A673 (cell line): ENCODE measurements at regions not wholly inside any gene's neighbourhood (a gene's known extent, or its start where the extent isn't known, plus 50 kb on each side); places are given as distances from the start of the nearest gene placed in this dataset.

ENCODE experiments used
- BruUV-seq: library from RNA; stranded (reverse); fragments of 400-500 nt; replicated peaks from 2 replicates; lab custom pipeline; 2021; lab: Mats Ljungman, UMichigan
- CTCF ChIA-PET: fragments of 300-600 bp; sonication (Branson Sonifier 250); formaldehyde crosslinking; loops from one replicate; lab custom pipeline; 2022; ENCODE audit warnings: antibody characterized with exemption; lab: Charles Lee
- POLR2A ChIA-PET: fragments of 300-600 bp; sonication (Branson Sonifier 250); formaldehyde crosslinking; loops from one replicate; lab custom pipeline; 2022; ENCODE audit warnings: antibody characterized with exemption; ENCODE audit not compliant: low non-redundant PET; lab: Charles Lee
- DNase-seq: peaks from one replicate; pipeline ENCODE4 v3.0.0-alpha.2; 2015; ENCODE audit warnings: low spot score
- H3K27ac ChIP-seq: fragments of 200-600 bp; sonication (generic); 2 replicates; pipeline ENCODE4 v1.5.1; 2016; ENCODE audit warnings: mixed run types, low read depth, mild to moderate bottlenecking, mixed read lengths, antibody characterized with exemption, low read length; ENCODE audit not compliant: poor library complexity, severe bottlenecking
- H3K27me3 ChIP-seq: fragments of 200-600 bp; sonication (generic); replicated peaks from 2 replicates; pipeline ENCODE4 v1.6.1; 2017; ENCODE audit warnings: mixed run types, low read depth, mild to moderate bottlenecking, mixed read lengths, antibody characterized with exemption, low read length; ENCODE audit not compliant: insufficient read depth, poor library complexity
- H3K36me3 ChIP-seq: fragments of 200-600 bp; sonication (generic); 2 replicates; pipeline ENCODE4 v1.6.1; 2016; ENCODE audit warnings: mixed run types, mild to moderate bottlenecking, mixed read lengths, antibody characterized with exemption, low read length; ENCODE audit not compliant: insufficient read depth, poor library complexity, severe bottlenecking
- H3K4me1 ChIP-seq: fragments of 200-600 bp; sonication (generic); 2 replicates; pipeline ENCODE4 v1.6.1; 2017; ENCODE audit warnings: mixed run types, mild to moderate bottlenecking, mixed read lengths, antibody characterized with exemption, low read length; ENCODE audit not compliant: insufficient read depth, poor library complexity, severe bottlenecking
- H3K4me3 ChIP-seq: fragments of 200-600 bp; sonication (generic); 2 replicates; pipeline ENCODE4 v1.5.1; 2016; ENCODE audit warnings: low read depth, mixed run types, mild to moderate bottlenecking, mixed read lengths, low read length; ENCODE audit not compliant: poor library complexity, severe bottlenecking
- H3K9me3 ChIP-seq: fragments of 200-600 bp; sonication (generic); 2 replicates; pipeline ENCODE4 v1.6.1; 2016; ENCODE audit warnings: mixed run types, low read depth, mild to moderate bottlenecking, mixed read lengths, antibody characterized with exemption, low read length; ENCODE audit not compliant: poor library complexity, severe bottlenecking
- EZH2 ChIP-seq: fragments of 200-600 bp; sonication (generic); IDR thresholded peaks from 2 replicates; pipeline ENCODE4 v1.6.1; 2017; ENCODE audit warnings: borderline replicate concordance, low read depth, mild to moderate bottlenecking, mixed read lengths, antibody characterized with exemption, low read length; ENCODE audit not compliant: poor library complexity, severe bottlenecking
- intact Hi-C: fragments of 100-400 bp; cut with micrococcal nuclease; formaldehyde crosslinking; loops from one replicate; pipeline ENCODE4 v1.10.0; 2022; ENCODE audit not compliant: unreplicated experiment
- TF ChIP-seq, protein P1 (sequence below): fragments of 300-800, 200-600 bp; sonication (generic); conservative IDR thresholded peaks from 2 replicates; pipeline ENCODE4 v1.5.1; 2017; ENCODE audit warnings: low read depth, mild to moderate bottlenecking, antibody characterized with exemption, low read length, moderate library complexity, mixed read lengths

DNA sequence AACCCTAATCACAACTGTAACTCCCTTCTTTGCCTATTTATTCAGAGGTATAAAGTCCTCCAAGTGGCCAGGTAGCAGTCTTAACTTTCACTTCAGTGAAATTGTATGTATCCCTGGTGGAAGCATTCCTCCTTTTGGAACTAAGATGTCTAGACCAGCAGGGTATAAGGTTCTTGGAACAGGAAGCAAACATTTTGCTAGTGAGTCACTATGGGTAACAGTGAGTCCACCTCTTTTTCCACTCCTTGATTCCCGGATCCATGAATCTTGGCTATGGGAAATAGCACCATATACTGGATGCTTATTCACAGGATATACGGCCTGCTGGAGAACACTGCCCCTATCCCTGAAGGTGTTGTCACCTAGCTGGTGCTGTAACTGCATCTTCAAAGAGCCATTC, 80.2 kb downstream of the KCNA5 start:
- intact Hi-C loops, result no loop called here
- no peaks in the 10 kb centered on the region for H3K4me1 ChIP-seq
- TF ChIP-seq EZH2, result no peak
- TF ChIP-seq, protein P1, sequence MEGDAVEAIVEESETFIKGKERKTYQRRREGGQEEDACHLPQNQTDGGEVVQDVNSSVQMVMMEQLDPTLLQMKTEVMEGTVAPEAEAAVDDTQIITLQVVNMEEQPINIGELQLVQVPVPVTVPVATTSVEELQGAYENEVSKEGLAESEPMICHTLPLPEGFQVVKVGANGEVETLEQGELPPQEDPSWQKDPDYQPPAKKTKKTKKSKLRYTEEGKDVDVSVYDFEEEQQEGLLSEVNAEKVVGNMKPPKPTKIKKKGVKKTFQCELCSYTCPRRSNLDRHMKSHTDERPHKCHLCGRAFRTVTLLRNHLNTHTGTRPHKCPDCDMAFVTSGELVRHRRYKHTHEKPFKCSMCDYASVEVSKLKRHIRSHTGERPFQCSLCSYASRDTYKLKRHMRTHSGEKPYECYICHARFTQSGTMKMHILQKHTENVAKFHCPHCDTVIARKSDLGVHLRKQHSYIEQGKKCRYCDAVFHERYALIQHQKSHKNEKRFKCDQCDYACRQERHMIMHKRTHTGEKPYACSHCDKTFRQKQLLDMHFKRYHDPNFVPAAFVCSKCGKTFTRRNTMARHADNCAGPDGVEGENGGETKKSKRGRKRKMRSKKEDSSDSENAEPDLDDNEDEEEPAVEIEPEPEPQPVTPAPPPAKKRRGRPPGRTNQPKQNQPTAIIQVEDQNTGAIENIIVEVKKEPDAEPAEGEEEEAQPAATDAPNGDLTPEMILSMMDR, result no peak
- no peak for DNase-seq
- ChIA-PET CTCF (no interaction called here), POLR2A (no interaction called here)
- BruUV-seq, result no TSS peak
- no peak overlapping the region for H3K4me3 ChIP-seq
- H3K9me3 ChIP-seq, result no peaks in the 10 kb centered on the region
- H3K27ac ChIP-seq, result no peak overlapping the region
- H3K36me3 ChIP-seq, result no peaks in the 10 kb centered on the region
- H3K27me3 ChIP-seq, result peaks cover 4% of the 10 kb centered on the region

DNA sequence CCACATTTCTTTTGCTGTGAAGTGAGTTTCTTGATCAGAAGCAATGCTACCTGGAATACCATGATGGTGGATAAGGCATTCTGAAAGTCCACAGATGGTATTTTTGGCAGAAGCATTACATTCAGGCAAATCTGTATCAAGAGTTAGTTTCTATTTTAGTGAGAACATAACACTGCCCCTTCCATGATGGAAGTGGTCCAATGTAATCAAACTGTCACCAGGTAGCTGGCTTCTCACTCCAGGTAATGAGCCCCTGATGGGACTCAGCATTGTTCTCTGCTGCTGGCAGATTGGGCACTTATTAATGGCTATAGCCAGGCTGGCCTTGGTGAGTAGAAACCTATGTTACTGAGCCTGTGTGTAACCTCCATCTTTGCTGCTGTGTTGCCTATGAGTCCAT, 80.7 kb downstream of the KCNA5 start:
- DNase-seq, result no peak
- ChIA-PET POLR2A (no interaction called here), CTCF (no interaction called here)
- no peaks in the 10 kb centered on the region for H3K9me3 ChIP-seq
- intact Hi-C loops, result no loop called here
- no peak for TF ChIP-seq EZH2
- TF ChIP-seq, protein P1, result no peak
- peaks cover 8% of the 10 kb centered on the region for H3K27me3 ChIP-seq
- no peak overlapping the region for H3K4me3 ChIP-seq
- H3K27ac ChIP-seq, result no peak overlapping the region
- no peaks in the 10 kb centered on the region for H3K4me1 ChIP-seq
- no TSS peak for BruUV-seq
- H3K36me3 ChIP-seq, result no peaks in the 10 kb centered on the region

DNA sequence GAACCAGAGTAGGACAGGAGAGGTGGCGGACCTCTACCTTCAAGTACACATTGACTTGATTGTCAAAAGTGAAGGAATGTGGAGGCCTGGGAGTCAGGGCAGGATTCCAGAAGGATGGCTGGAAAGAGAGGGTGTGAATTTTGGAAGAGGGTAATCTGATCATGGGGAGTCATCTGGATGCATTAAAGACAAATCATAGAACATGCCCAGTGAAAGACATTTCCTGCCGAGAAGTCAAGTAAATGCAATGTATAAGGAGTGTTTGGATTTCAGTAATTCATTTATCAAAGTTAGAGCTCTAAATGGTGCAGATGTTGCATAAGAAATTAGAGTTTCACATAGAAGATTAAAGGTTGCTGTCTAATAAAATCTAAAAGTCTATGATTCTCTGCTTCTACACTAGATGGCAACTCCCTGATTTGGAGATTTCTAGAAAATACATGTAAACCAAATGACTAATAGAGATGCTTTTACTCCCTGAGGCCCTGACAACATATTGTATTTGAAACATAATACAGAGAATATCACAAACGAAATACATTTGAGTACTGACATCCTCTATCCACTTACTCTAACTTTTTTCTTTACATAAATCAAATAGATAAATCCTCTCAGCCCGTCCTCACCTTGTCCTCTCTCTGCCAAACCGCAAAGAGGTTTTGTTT, 91.3 kb downstream of the KCNA5 start:
- BruUV-seq, result no TSS peak
- intact Hi-C loops, result no loop called here
- ChIA-PET POLR2A (no interaction called here), CTCF (no interaction called here)
- TF ChIP-seq, protein P1, result no peak
- TF ChIP-seq EZH2, result no peak
- DNase-seq, result no peak
- Histone ChIP-seq H3K27ac (no peak overlapping the region), H3K4me3 (no peak overlapping the region), H3K36me3 (no peaks in the 10 kb centered on the region), H3K4me1 (no peaks in the 10 kb centered on the region), H3K27me3 (peaks cover 32% of the 10 kb centered on the region), H3K9me3 (no peaks in the 10 kb centered on the region)
